T-cell (primary cell): ENCODE measurements at regions not wholly inside any gene's neighbourhood (a gene's known extent, or its start where the extent isn't known, plus 50 kb on each side); places are given as distances from the start of the nearest gene placed in this dataset.

Experiments
- ATAC-seq, 4 experiments: fragments of 200-7000 bp in 3 of 4; fragments of 150-1000 bp in 1 of 4; cut with Tn5 transposase; replicated peaks in 1 of 4; 1 replicate in 3 of 4; 2 replicates in 1 of 4; pipeline ENCODE4 v1.10.0; 2021; ENCODE audit warnings: moderate library complexity in 3 of 4, mild to moderate bottlenecking in 2 of 4, moderate number of reproducible peaks in 1 of 4
- CTCF ChIA-PET, 2 donors: fragments of 300-600 bp; sonication (Branson Sonifier 250); formaldehyde crosslinking; loops; one replicate each; lab custom pipeline; 2022; ENCODE audit warnings: antibody characterized with exemption in 2 of 2; lab: Charles Lee
- POLR2A ChIA-PET, 2 donors: fragments of 300-600 bp; sonication (Branson Sonifier 250); formaldehyde crosslinking; loops; one replicate each; lab custom pipeline; 2022; ENCODE audit warnings: antibody characterized with exemption in 2 of 2; lab: Charles Lee
- DNase-seq, 35 experiments: peaks; one replicate each; pipeline versions ENCODE4 v3.0.0 to v3.0.0-alpha.2; 2013 to 2023
- H3K27ac ChIP-seq: one replicate; pipeline ENCODE4 v1.5.1; 2013; ENCODE audit warnings: low read length
- H3K27me3 ChIP-seq, 2 experiments: replicated peaks in 1 of 2; 1 replicate in 1 of 2; 2 replicates in 1 of 2; pipeline versions ENCODE4 v1.6.1 to v1.7.0; 2013; ENCODE audit warnings: low read length in 1 of 2, mixed read lengths in 1 of 2; ENCODE audit not compliant: control insufficient read depth in 2 of 2, insufficient read depth in 2 of 2; ENCODE audit errors: extremely low read depth in 1 of 2
- H3K36me3 ChIP-seq, 2 donors: 1 replicate in 1 of 2; 2 replicates in 1 of 2; pipeline versions ENCODE4 v1.6.1 to v1.7.0; 2013; ENCODE audit warnings: low read length in 1 of 2; ENCODE audit not compliant: control insufficient read depth in 2 of 2, insufficient read depth in 1 of 2; ENCODE audit errors: extremely low read depth in 1 of 2
- H3K4me1 ChIP-seq, 2 experiments: 1 replicate in 1 of 2; 2 replicates in 1 of 2; pipeline versions ENCODE4 v1.6.1 to v1.7.0; 2013; ENCODE audit warnings: low read length in 2 of 2, mixed read lengths in 1 of 2; ENCODE audit not compliant: insufficient read depth in 2 of 2, control insufficient read depth in 1 of 2; ENCODE audit errors: extremely low read depth in 1 of 2
- H3K4me3 ChIP-seq, 2 donors: 1 replicate in 1 of 2; 2 replicates in 1 of 2; pipeline versions ENCODE4 v1.5.1 to v1.7.0; 2013; ENCODE audit warnings: mild to moderate bottlenecking in 2 of 2, low read length in 1 of 2, moderate library complexity in 1 of 2; ENCODE audit not compliant: control insufficient read depth in 1 of 2; ENCODE audit errors: extremely low read depth in 1 of 2
- H3K9me3 ChIP-seq: 2 replicates; pipeline ENCODE4 v1.7.0; 2013
- H3K27ac Mint-ChIP-seq, 2 donors: one replicate each; pipeline ENCODE4 v1.8.0; 2020 to 2021; ENCODE audit warnings: mild to moderate bottlenecking in 2 of 2, mixed read lengths in 2 of 2
- H3K27me3 Mint-ChIP-seq, 2 donors: one replicate each; pipeline ENCODE4 v1.8.0; 2021 to 2022; ENCODE audit warnings: mixed read lengths in 2 of 2
- H3K36me3 Mint-ChIP-seq: one replicate; pipeline ENCODE4 v1.8.0; 2021; ENCODE audit warnings: mixed read lengths
- H3K4me1 Mint-ChIP-seq, 3 donors: one replicate each; pipeline ENCODE4 v1.8.0; 2020 to 2022; ENCODE audit warnings: mixed read lengths in 3 of 3, mild to moderate bottlenecking in 1 of 3
- H3K4me3 Mint-ChIP-seq, 3 donors: one replicate each; pipeline ENCODE4 v1.8.0; 2020 to 2022; ENCODE audit warnings: mild to moderate bottlenecking in 3 of 3, mixed read lengths in 3 of 3, moderate library complexity in 3 of 3
- H3K9me3 Mint-ChIP-seq, 3 donors: one replicate each; pipeline ENCODE4 v1.8.0; 2020 to 2022; ENCODE audit warnings: mixed read lengths in 3 of 3
- WGBS: methylation state at CpG from one replicate; pipeline ENCODE4 v1.1.5; 2013; ENCODE audit warnings: missing lambda C conversion rate; ENCODE audit not compliant: insufficient coverage; 5-methylcytosine and 5-hydroxymethylcytosine counted together

- H3K9me3 ChIP-seq = no peaks in the 10 kb centered on the region
- ChIA-PET POLR2A (no interaction called here), CTCF (no interaction called here)
- ATAC-seq = no peak
- 68% methylated on average over 3 of the region's 3 CpGs for WGBS
- peaks cover 0 to 9% of the 10 kb centered on the region in 2 donors for H3K27me3 Mint-ChIP-seq
- H3K27me3 ChIP-seq = no peaks in the 10 kb centered on the region
- H3K27ac Mint-ChIP-seq = no peak overlapping the region
- no peaks in the 10 kb centered on the region for H3K36me3 Mint-ChIP-seq
- DNase-seq = no peak
- no peaks in the 10 kb centered on the region for H3K36me3 ChIP-seq
- H3K4me3 Mint-ChIP-seq = no peak overlapping the region
- H3K27ac ChIP-seq = no peak overlapping the region
- H3K4me1 ChIP-seq = no peaks in the 10 kb centered on the region
- H3K4me1 Mint-ChIP-seq = no peaks in the 10 kb centered on the region
- H3K9me3 Mint-ChIP-seq = no peaks in the 10 kb centered on the region
- no peak overlapping the region for H3K4me3 ChIP-seq
Observed at GRCh38 chr5:111676926-111677415, 80.0 kb downstream of the NREP start.

GRCh38 chr5:111676466-111676865 is 80.5 kb downstream of the NREP start:
- Mint-ChIP-seq H3K27ac (no peak overlapping the region), H3K27me3 (peaks cover 0 to 9% of the 10 kb centered on the region in 2 donors), H3K4me3 (no peak overlapping the region), H3K36me3 (no peaks in the 10 kb centered on the region), H3K4me1 (no peaks in the 10 kb centered on the region), H3K9me3 (no peaks in the 10 kb centered on the region)
- no peak overlapping the region for H3K4me3 ChIP-seq
- ChIA-PET CTCF (no interaction called here), POLR2A (no interaction called here)
- no CpG with 5 or more reads among the region's 1 CpG for WGBS
- ATAC-seq = no peak
- no peak overlapping the region for H3K27ac ChIP-seq
- no peak for DNase-seq
- no peaks in the 10 kb centered on the region for H3K9me3 ChIP-seq
- no peaks in the 10 kb centered on the region for H3K4me1 ChIP-seq
- H3K27me3 ChIP-seq = no peaks in the 10 kb centered on the region
- no peaks in the 10 kb centered on the region for H3K36me3 ChIP-seq

- no peak for ATAC-seq
- H3K27ac Mint-ChIP-seq = no peak overlapping the region
- no peaks in the 10 kb centered on the region for H3K9me3 Mint-ChIP-seq
- H3K36me3 Mint-ChIP-seq = no peaks in the 10 kb centered on the region
- Histone ChIP-seq H3K4me1 (no peaks in the 10 kb centered on the region), H3K27me3 (no peaks in the 10 kb centered on the region), H3K4me3 (no peak overlapping the region), H3K9me3 (no peaks in the 10 kb centered on the region), H3K27ac (no peak overlapping the region), H3K36me3 (no peaks in the 10 kb centered on the region)
- H3K4me1 Mint-ChIP-seq = no peaks in the 10 kb centered on the region
- 83% methylated on average over 1 of the region's 2 CpGs for WGBS
- CTCF ChIA-PET = no interaction called here
- H3K4me3 Mint-ChIP-seq = no peak overlapping the region
- no peak for DNase-seq
- POLR2A ChIA-PET = no interaction called here
- peaks cover 0 to 9% of the 10 kb centered on the region in 2 donors for H3K27me3 Mint-ChIP-seq
Observed at GRCh38 chr5:111675201-111675934, 81.6 kb downstream of the NREP start.

GRCh38 chr5:111673891-111674626 is 82.9 kb downstream of the NREP start:
- ChIA-PET CTCF (no interaction called here), POLR2A (no interaction called here)
- no peaks in the 10 kb centered on the region for H3K9me3 Mint-ChIP-seq
- H3K4me1 Mint-ChIP-seq = no peaks in the 10 kb centered on the region
- Histone ChIP-seq H3K9me3 (no peaks in the 10 kb centered on the region), H3K27me3 (no peaks in the 10 kb centered on the region), H3K27ac (no peak overlapping the region), H3K4me3 (no peak overlapping the region), H3K36me3 (no peaks in the 10 kb centered on the region), H3K4me1 (no peaks in the 10 kb centered on the region)
- H3K4me3 Mint-ChIP-seq = no peak overlapping the region
- WGBS = 92% methylated on average over 5 of the region's 10 CpGs
- ATAC-seq (no peak), DNase-seq (no peak)
- peaks cover 0 to 7% of the 10 kb centered on the region in 2 donors for H3K27me3 Mint-ChIP-seq
- H3K36me3 Mint-ChIP-seq = no peaks in the 10 kb centered on the region
- no peak overlapping the region for H3K27ac Mint-ChIP-seq

- Histone ChIP-seq H3K4me1 (no peaks in the 10 kb centered on the region), H3K27me3 (peaks cover 0 to 2% of the 10 kb centered on the region in 2 experiments), H3K9me3 (no peaks in the 10 kb centered on the region), H3K27ac (no peak overlapping the region), H3K4me3 (no peak overlapping the region), H3K36me3 (no peaks in the 10 kb centered on the region)
- Mint-ChIP-seq H3K36me3 (no peaks in the 10 kb centered on the region), H3K9me3 (no peaks in the 10 kb centered on the region), H3K27me3 (peaks cover 0 to 7% of the 10 kb centered on the region in 2 donors), H3K4me1 (peaks cover 0 to 2% (median 0%) of the 10 kb centered on the region in 3 donors), H3K4me3 (no peak overlapping the region), H3K27ac (no peak overlapping the region)
- DNase-seq (no peak), ATAC-seq (no peak)
- ChIA-PET CTCF (no interaction called here), POLR2A (no interaction called here)
- no CpG with 5 or more reads among the region's 2 CpGs for WGBS
Observed at GRCh38 chr5:111672099-111672498, 84.9 kb downstream of the NREP start.

GRCh38 chr5:111670826-111671492 is 86.0 kb downstream of the NREP start:
- CTCF ChIA-PET = no interaction called here
- Mint-ChIP-seq H3K4me1 (peaks cover 0 to 5% (median 0%) of the 10 kb centered on the region in 3 donors), H3K9me3 (no peaks in the 10 kb centered on the region), H3K4me3 (no peak overlapping the region), H3K27me3 (peaks cover 0 to 5% of the 10 kb centered on the region in 2 donors), H3K27ac (no peak overlapping the region), H3K36me3 (no peaks in the 10 kb centered on the region)
- H3K4me3 ChIP-seq = no peak overlapping the region
- H3K27me3 ChIP-seq = peaks cover 0 to 9% of the 10 kb centered on the region in 2 experiments
- POLR2A ChIA-PET = no interaction called here
- DNase-seq = no peak
- WGBS = 100% methylated on average over 1 of the region's 3 CpGs
- H3K36me3 ChIP-seq = no peaks in the 10 kb centered on the region
- H3K27ac ChIP-seq = no peak overlapping the region
- no peak for ATAC-seq
- no peaks in the 10 kb centered on the region for H3K4me1 ChIP-seq
- H3K9me3 ChIP-seq = no peaks in the 10 kb centered on the region
